Stimulated activated CD8-positive, alpha-beta memory T cell treated with anti-CD3 and anti-CD28 coated beads, Interleukin-12 subunit alpha, Interleukin-12 subunit beta, amount 100 ng/mL, for 4 hours (primary cell): ENCODE measurements at regions not wholly inside any gene's neighbourhood (a gene's known extent, or its start where the extent isn't known, plus 50 kb on each side); places are given as distances from the start of the nearest gene placed in this dataset.
"Not testable (repeated sequence)": the region's sequence is repeated elsewhere in the genome, so short reads cannot be mapped to it uniquely, and the experiment has no call there.

ENCODE experiments used
- DNase-seq: peaks from one replicate; pipeline ENCODE4 v3.0.0-alpha.2; 2020; ENCODE audit warnings: low read depth

DNA sequence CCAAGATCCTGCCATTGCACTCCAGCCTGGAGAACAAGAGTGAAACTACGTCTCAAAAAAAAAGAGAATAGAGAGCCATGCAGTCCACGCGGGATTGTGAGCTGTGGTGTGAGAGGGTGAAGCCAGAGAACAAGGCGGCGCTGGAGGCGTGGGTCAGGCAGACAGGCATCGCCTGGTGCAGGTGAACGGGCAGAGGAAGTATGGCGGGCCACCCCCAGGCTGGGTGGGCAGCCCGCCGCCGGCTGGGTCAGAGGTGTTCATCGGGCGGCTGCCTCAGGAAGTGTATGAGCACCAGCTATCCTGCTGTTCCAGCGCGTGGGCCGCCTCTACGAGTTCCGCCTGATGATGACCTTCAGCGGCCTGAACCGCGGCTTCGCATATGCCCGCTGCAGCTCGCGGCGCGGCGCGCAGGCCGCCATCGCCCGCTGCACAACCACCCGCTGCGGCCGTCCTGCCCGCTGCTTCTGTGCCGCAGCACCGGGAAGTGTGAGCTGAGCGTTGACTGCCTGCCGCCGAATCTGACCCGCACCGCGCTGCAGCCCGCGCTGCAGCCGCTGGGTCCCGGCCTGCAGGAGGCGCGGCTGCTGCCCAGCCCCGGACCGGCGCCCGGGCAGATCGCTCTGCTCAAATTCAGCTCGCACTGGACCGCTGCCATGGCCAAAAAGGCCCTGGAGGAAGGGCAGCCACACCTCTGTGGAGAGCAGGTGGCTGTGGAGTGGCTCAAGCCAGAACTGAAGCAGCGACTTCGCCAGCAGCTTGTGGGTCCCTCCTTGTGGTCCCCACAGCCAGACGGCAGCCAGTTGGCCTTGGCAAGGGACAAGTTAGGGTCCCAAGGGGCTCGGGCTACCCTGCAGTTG, 95.5 kb upstream of the PLEKHM1 start:
- DNase-seq = peak; percentile 19

DNA sequence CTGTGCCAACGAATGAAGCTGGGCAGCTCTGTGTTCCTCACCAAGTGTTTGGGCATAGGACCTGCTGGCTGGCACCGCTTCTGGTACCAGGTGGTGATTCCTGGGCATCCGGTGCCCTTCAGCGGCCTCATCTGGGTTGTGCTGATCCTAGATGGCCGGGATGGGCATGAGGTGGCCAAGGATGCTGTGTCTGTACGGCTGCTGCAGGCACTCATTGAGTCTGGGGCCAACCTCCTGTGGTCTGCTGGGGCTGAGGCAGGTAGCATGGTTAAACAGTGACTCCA, 96.1 kb upstream of the PLEKHM1 start:
- DNase-seq = not testable (repeated sequence)

GRCh38 chr17:45592433-45592923, 102.0 kb upstream of the PLEKHM1 start:
- peak; percentile 45 for DNase-seq

DNA sequence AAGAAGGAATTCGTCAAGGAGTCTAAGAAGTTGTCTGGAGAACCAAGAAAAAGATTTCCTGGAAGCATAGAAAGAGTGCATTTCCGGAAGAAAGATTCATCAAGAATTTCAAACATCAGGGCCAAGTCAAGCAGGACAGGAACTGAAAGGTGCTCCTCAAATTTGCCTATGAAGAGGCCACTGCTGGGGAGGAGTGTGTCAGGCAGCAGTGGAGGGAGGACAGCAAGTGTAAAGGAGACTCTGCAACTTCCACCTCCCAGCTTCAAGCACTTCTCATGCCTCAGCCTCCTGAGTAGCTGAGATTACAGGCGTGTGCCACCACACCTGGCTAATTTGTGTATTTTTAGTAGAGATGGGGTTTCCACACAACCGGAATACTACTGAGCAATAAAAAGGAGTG, 105.8 kb upstream of the PLEKHM1 start:
- not testable (repeated sequence) for DNase-seq

DNA sequence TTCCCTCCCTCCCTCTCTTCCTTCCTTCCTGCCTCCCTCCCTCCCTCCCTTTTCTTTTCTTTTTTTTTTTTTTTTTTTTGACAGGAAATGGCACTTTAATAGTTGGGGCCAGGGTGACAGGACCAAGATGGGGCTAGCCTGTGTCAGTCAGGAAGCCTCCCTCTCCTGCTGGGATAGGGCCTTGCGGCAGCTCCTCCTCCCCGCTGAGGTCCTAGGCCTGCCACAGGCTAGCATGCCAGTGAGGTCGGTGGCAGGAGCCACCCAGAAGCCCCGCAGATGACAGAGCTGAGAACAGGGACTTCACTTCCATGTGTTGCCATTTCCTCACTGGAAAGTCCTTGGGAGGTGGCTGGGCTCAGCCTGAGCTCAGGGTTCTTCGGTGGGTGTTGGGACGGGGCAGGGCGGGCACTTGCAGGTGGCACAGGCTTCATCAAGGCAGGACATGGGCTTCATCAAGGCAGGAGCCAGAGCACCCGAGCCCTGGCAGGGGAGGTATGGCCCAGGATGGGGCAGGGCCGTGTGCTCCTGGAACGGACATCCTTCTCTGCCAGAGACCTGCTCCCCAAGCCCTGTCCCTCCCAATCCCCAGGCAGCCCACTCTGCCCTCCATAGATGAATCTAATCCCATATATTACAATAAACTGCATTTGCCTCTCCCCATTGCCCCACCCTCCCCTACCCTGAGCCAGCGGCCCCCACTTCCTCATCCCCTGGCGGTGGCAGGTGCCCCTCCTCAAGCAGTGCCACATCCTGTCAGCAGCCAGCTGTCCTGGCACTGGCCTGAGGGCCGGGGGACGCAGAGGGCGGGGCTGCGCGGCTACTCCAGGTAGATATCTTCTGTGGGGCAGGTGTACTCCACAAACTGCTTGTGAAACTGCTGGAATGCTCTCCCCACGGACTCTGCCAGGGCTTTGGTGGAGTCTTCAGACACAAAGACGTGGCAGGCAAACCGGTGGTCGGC, 109.8 kb upstream of the PLEKHM1 start:
- not testable (repeated sequence) for DNase-seq

DNA sequence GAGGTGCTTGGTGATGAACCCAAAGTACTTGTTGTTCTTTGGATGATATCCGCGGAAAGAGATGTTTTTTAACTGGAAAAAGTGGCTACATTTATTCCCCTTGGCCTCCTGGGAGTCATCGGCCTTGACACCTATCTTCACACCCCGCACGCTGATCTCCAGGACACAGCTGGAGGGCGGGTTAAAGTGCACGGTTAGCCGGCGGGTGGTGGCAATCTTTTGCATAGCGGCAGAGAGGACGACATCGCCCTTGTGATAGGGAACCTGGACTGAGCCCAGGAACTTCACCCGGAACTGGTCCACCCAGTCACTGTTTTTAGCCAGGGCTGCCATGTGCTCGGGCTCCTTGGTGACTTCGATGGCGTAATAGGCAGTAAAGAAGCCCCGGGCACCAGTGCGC, 110.5 kb upstream of the PLEKHM1 start:
- not testable (repeated sequence) for DNase-seq

DNA sequence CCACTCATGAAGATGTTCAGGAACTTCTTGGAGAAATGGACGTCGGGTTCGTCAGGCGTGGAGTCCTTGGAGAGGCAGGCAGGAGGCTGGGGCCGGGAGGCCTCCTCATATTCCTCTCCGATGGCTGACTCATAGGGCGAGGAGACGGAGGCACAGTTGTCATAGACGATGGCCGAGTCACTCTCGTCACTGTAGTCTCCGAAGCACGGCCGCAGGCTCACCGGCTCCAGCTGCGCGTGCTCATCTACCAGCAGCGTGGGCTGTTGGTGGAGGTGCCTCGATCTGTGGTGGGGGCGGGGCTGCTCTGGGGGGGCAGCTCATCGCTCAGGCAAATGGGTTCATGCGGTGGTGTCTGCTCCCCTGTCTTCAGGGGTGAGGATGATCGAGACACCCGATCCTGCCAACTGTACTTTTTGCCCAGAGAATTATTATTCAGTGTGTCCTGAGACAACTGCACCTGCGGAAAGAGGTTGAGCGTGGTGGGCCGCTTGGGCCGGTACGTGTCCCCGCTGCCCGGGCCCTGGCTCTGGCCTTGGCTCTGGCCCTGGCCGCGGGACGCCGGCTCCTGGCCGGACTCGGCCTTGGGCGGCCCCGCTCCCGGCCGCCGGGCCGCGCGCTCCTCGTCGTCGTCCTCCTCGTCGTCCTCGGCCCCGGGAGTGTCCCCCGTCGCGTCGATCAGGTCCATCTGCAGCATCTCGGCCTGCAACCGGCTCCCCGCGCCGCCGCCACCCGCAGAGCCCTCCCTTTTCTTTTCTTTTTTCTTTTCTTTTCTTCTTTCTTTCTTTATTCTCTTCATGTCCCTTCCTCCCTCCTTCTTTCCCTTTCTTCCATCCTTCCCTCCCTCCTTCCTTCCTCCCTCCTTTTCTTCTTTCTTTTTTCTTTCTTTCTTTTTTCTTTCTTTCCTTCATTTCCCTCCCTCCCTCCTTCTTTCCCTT, 111.4 kb upstream of the PLEKHM1 start:
- not testable (repeated sequence) for DNase-seq

- DNase-seq = not testable (repeated sequence)
Observed at GRCh38 chr17:45605751-45606150, 115.2 kb upstream of the PLEKHM1 start.

DNA sequence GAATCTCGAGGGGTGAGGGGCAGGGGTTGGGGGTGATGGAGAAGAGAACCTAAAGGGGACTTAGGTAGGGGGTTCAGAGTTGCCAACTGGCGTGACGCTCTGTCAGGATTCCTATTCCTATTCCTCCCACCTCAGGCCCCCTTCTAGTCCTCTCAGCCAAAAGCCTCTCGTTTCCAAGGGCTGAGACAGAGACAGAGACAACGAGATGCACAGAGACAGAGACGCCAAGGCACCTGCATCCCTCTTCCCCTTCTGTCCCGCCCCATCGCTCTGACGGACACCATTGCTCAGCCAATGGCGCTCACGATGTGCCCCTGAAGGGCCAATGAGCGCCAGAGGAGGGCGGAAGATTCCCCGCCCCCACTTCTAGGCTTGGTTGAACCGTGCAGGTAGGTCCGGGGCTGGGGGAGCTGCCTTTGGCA, 129.5 kb upstream of the PLEKHM1 start:
- DNase-seq = peak; percentile 75

DNA sequence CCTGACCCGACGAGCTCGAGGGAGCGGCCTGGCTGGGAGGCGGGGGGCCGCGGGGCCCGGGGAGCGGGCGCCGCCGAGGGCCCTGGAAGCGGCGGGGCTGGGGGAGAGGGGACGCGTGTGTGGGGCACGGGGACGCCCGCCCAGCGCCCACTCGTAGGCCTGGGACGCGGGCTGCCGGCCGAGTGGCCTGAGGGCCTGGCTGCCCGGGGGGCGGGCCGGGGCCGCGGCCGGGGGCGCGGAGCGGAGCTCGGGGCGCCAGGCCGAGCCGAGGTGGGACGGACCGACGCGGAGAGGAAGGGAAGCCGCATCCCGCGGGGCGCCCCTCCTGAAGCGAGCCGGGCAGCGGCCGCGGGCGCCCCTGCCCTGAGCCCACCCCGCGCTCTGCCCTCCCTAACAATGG, 129.9 kb upstream of the PLEKHM1 start:
- DNase-seq = not testable (repeated sequence)

DNA sequence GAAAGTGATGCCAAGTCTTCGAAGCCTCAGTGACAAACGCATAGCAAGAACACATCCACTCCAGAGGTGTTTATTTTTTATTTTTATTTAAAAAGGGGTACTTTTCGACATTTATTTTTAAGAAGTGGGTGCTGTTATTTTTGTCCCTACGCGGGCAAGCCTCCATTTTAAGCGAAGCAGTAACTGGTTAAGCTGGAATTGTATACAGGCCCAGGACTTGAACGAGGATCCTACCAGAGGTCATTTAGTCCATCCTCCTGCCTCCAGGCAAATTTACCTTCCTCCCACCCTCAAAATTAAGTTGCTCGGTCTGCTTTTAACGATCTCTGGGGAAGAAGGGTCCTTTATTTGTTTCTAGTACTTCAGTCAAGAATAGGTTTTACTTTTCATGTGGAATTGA, 130.6 kb upstream of the PLEKHM1 start:
- DNase-seq = not testable (repeated sequence)

- not testable (repeated sequence) for DNase-seq
Observed at GRCh38 chr17:45622295-45622694, 131.8 kb upstream of the PLEKHM1 start.

DNA sequence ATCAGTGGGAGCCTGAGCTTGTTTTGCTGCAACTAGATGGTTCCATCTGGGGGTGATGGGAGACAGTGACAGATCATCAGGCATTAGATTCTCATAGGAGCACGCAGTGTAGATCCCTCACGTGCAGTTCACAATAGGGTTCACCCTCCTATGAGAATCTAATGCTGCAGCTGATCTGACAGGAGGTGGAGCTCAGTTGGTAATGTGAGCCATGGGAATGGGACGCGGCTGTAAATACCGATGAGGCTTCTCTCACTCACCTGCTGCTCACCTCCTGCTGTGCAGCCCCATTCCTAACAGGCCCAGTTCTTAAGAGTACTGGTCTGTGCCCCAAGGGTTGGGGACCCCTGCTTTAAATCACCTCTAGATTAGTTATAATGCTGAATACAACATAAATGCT, 137.5 kb upstream of the PLEKHM1 start:
- no peak for DNase-seq

DNA sequence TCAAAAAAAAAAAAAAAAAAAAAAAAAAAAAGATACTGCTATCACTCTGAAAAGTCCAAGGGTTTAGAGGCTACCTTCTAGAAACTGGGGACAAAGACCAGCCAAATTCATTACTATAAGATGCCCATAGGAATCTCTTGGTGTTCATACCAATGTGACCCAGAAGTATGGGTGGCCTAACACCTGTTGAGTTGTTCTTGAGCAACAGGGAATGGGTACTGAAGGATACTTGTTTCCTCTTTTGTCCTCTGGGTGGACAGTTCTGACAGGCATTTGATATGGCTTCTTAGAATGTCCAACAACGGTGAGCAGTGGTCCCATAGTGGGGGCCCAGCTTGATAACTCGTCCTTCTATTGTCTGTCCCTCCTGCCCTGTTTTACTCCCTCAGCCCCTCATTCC, 141.4 kb upstream of the PLEKHM1 start:
- DNase-seq = no peak

- no peak for DNase-seq
Observed at GRCh38 chr17:45639297-45639849, 144.7 kb upstream of the CRHR1 start.

DNA sequence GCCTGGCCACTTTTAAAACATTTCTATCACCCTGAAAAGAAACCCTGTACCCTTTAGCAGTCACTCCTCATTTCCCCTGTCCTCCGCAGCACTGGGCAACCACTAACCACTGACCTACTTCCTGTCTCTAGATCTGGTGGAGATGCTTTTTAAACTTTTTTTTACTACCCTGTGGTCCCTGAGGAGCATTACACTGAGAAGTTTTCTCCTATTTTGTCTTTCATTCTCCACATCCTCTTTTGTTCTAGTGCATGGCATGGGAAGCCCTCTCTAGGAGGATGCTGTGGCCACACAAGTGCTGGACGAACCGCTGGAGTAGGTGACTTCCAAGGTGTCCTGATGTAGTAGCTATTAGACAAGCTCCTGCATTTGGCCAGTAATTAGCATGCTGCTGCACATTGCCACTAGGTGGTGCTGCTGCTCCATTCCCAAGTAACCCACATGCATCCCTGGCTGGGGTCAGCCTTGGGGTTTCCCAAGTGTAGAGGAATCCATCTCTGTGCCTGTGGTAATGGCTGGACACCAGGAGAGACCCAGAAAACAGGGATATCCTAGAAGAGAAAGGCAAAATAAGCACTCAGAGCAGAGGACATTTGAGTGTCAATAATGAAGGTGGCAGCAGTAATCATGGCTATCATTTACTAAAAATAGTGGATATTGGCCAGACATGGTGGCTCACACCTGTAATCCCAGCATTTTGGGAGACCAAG, 143.8 kb upstream of the CRHR1 start:
- peak; percentile 42 for DNase-seq

GRCh38 chr17:45641541-45641940, 142.6 kb upstream of the CRHR1 start:
- no peak for DNase-seq

- DNase-seq = no peak
Observed at GRCh38 chr17:45643591-45643990, 140.5 kb upstream of the CRHR1 start.

- not testable (repeated sequence) for DNase-seq
Observed at GRCh38 chr17:45644637-45645036, 139.5 kb upstream of the CRHR1 start.

DNA sequence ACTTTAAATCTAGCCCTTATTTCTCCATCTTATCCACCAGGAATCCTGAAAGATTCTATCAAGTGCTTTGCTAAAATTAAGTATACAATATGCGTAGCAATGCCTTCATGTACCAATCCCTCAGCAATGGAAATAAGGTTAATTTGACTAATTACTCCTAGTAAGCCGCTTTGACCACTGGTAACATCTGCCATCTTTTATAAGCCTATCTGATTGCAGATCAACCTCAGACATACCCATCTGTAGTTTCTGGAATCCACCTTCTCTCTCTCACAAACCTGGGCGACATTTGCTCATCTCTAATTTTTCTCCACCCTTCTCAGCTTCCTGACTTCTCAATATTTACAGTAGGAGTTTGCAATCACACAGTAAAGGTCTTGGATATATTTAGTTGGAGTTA, 138.8 kb upstream of the CRHR1 start:
- no peak for DNase-seq
